Activated T-helper 2 cell treated with anti-CD3 and anti-CD28 coated beads, Interferon-gamma antibody, Interleukin-2, Interleukin-4, amounts not matched to agents 10 μg/mL and 5 μg/mL and 100 μg/mL, durations not matched to agents 14 hours and 24 hours and 36 hours (primary cell): ENCODE measurements at regions not wholly inside any gene's neighbourhood (a gene's known extent, or its start where the extent isn't known, plus 50 kb on each side); places are given as distances from the start of the nearest gene placed in this dataset.

Experiments used
- DNase-seq: peaks from one replicate; pipeline ENCODE4 v3.0.0; 2021; ENCODE audit warnings: low spot score
- H3K27ac Mint-ChIP-seq: one replicate; pipeline ENCODE4 v1.8.0; 2021; ENCODE audit warnings: mixed read lengths
- H3K27me3 Mint-ChIP-seq: one replicate; pipeline ENCODE4 v1.8.0; 2021; ENCODE audit warnings: low read depth, mixed read lengths
- H3K36me3 Mint-ChIP-seq: one replicate; pipeline ENCODE4 v1.8.0; 2021; ENCODE audit warnings: low read depth, mixed read lengths
- H3K4me1 Mint-ChIP-seq: one replicate; pipeline ENCODE4 v1.8.0; 2021; ENCODE audit warnings: low read depth, mixed read lengths
- H3K4me3 Mint-ChIP-seq: one replicate; pipeline ENCODE4 v1.8.0; 2021; ENCODE audit warnings: low read depth, mild to moderate bottlenecking, moderate library complexity, mixed read lengths
- H3K9me3 Mint-ChIP-seq: one replicate; pipeline ENCODE4 v1.8.0; 2021; ENCODE audit warnings: mixed read lengths
- intact Hi-C: fragments of 100-400 bp; cut with micrococcal nuclease; formaldehyde crosslinking; loops from one replicate; pipeline ENCODE4 v1.15.1; 2023

DNA sequence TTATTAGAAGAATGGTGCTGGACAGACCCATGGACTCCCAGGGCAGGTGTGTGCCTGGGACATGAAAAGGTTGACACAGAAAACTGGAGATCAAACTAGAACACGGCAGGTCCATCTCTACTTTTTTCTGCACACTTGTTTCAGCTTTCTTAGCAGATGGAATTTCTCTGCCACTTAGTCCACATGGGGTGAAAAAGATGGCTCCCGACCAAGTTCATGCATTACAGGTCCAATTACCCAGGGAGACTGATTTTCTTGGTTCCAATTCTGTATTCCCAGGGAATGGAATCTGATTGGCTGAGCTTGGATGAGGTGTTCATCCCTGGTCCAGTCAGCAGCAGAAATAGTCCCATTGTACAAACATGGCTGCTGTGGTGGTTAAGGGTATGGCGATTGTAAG, 238.9 kb upstream of the SRRM4 start:
- no peak for DNase-seq
- Mint-ChIP-seq H3K4me1 (no peaks in the 10 kb centered on the region), H3K36me3 (no peaks in the 10 kb centered on the region), H3K4me3 (no peak overlapping the region), H3K27ac (no peak overlapping the region), H3K9me3 (peaks cover 6% of the 10 kb centered on the region), H3K27me3 (no peaks in the 10 kb centered on the region)
- intact Hi-C loops, result no loop called here

DNA sequence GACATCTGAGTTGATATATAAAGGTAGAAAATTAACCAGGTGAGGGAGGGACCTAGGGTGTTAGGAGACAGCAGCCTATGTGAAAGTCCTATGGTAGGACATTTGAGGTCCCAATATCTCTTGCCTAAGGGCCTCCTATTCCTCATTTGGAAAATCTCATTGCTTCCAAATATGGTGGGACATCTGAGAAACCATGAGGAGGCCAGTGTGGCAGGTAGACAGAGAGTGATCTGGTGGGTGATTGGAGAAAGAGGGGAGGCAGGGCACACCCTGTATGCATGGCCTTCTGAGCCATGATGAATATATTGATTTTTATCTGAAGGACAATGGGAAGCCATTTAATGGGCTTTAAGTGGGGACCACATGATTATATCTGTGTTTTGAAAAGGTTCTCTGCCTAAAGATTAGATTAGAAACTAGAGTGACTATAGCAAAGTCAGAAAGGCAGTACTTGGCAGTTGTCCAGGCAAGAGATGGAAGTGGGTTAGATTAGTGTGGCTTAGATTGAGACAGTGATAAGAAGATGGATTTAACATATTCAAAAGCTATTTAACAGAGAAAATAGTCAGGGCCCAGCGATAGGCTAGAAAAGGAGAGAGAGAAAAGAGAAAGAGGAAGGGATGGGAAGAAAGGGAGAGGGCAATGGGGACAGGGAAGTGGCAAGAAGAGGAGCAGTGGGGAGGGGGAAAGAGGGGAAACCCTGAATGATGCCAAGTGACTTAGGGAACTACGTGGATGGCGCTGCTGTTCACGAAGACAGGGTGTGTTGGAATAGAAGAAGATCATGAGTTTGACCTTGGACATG, 237.2 kb upstream of the SRRM4 start:
- H3K9me3 Mint-ChIP-seq, result peaks cover 6% of the 10 kb centered on the region
- DNase-seq, result no peak
- H3K27me3 Mint-ChIP-seq, result no peaks in the 10 kb centered on the region
- no peaks in the 10 kb centered on the region for H3K4me1 Mint-ChIP-seq
- H3K4me3 Mint-ChIP-seq, result no peak overlapping the region
- intact Hi-C loops, result no loop called here
- no peaks in the 10 kb centered on the region for H3K36me3 Mint-ChIP-seq
- H3K27ac Mint-ChIP-seq, result no peak overlapping the region

DNA sequence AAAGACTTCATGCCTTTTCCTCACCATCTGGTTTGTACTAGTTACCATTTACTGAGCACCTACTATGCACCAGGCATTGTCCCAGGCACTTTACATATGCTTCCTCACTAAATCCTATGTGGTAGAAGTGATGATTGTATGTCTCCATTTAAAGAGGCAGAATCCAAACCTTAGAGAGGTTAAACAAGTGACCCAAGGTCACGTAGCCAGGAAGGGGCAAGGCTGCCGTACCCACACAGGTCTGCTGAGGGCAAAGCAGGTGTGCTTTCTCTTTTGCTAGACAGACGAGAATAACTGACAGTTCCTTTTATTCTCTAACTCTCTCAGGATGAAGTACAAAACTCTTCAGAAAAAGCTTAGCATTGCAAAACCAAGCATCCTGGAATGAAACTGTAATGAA, 235.2 kb upstream of the SRRM4 start:
- no peak for DNase-seq
- Mint-ChIP-seq H3K36me3 (no peaks in the 10 kb centered on the region), H3K4me3 (no peak overlapping the region), H3K27me3 (no peaks in the 10 kb centered on the region), H3K4me1 (no peaks in the 10 kb centered on the region), H3K27ac (no peak overlapping the region), H3K9me3 (peaks cover 7% of the 10 kb centered on the region)
- intact Hi-C loops, result no loop called here

DNA sequence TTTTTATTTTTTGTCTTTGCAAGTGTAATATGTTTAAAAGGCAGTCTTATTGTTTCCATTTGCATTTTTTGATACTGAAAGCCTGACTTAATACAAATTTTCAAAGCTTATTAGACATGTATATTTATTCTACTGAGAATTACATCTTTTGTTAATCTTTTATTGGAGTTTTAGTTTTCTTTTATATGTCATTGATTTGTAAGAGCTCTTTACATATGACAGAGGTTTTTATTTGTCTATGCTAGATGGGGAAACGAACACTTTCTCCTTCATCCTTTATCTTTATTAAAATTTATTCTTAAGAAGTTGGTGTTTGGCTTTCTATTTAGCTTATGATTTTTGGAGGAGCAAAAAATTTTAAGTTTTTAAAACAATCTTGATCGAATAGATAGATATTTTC, 234.4 kb upstream of the SRRM4 start:
- Mint-ChIP-seq H3K27ac (no peak overlapping the region), H3K4me1 (no peaks in the 10 kb centered on the region), H3K9me3 (peaks cover 12% of the 10 kb centered on the region), H3K36me3 (no peaks in the 10 kb centered on the region), H3K27me3 (no peaks in the 10 kb centered on the region), H3K4me3 (no peak overlapping the region)
- intact Hi-C loops, result no loop called here
- DNase-seq, result no peak

DNA sequence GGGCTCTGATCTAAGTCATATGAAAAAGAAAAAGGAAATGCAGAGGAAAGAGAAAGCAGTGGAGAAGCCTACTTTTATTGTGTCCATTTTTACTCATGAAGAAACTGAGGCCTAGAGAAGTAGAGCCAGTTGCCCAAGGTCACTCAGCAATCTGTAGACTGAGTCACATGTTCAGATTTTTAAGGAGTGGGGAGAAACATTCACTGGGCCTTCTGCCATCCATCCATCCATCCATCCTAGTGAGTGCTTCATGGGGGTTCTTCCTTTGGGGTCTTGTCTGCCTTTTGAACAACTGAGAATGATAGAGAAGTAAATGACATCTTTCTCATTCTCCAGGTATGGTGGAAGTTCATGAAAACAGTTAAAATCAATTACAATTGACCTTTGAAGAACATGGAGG, 233.6 kb upstream of the SRRM4 start:
- Mint-ChIP-seq H3K36me3 (no peaks in the 10 kb centered on the region), H3K4me3 (no peak overlapping the region), H3K4me1 (no peaks in the 10 kb centered on the region), H3K27me3 (no peaks in the 10 kb centered on the region), H3K9me3 (peaks cover 12% of the 10 kb centered on the region), H3K27ac (no peak overlapping the region)
- DNase-seq, result no peak
- intact Hi-C loops, result no loop called here

DNA sequence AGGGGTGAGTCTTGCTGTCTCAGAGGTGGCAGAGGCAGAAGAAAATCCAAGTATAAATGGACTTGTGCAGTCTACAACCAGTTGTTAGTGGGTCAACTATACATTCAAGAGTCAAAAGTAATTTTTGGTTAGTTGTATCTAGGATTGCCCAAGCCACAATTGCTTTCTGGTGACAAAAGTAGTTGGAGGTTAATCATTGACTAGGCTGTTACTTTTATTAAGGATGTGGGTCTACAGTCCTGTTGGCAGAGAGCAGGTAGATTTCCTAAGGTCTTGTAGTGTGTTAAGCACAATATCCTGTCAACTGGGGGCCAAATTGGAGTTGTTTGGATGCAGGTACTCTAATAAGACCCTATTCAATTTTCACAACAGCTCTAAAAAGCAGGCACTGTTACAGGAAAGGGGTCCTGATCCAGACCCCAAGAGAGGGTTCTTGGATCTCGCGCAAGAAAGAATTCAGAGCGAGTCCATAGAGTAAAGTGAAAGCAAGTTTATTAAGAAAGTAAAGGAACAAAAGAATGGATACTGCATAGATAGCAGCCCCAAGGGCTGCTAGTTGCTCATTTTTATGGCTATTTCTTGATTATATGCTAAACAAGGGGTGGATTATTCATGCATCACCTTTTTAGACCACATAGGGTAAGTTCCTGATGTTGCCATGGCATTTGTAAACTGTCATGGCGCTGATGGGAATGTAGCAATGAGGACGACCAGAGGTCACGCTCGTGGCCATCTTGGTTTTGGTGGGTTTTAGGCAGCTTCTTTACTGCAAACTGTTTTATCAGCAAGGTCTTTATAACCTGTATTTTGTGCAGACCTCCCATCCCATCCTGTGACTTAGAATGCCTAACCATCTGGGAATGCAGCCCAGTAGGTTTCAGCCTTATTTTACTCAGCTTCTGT, 232.6 kb upstream of the SRRM4 start:
- H3K36me3 Mint-ChIP-seq, result no peaks in the 10 kb centered on the region
- H3K4me3 Mint-ChIP-seq, result no peak overlapping the region
- H3K4me1 Mint-ChIP-seq, result no peaks in the 10 kb centered on the region
- intact Hi-C loops, result no loop called here
- H3K27me3 Mint-ChIP-seq, result no peaks in the 10 kb centered on the region
- peaks cover 7% of the 10 kb centered on the region for H3K9me3 Mint-ChIP-seq
- DNase-seq, result no peak
- H3K27ac Mint-ChIP-seq, result no peak overlapping the region

DNA sequence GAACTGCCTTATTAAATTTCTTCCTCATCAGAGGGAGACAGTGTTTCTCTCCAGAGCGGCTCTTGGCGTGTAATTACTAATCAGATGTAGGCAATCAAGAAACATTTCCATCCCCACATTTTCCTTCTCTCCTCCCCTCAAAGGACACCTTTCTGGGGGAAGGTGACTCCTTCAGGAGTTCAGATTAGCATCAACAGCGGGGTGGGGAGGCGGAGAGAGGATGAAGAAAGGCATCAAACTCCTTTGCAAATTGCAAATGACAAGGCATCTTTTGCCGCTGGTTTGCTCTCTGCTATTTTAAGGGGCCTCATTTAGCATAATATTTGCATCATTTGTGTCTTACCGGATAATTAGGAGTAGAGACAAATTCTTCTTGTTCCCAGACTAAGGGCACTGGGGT, 231.7 kb upstream of the SRRM4 start:
- Mint-ChIP-seq H3K27ac (no peak overlapping the region), H3K4me3 (no peak overlapping the region), H3K4me1 (no peaks in the 10 kb centered on the region), H3K9me3 (peaks cover 6% of the 10 kb centered on the region), H3K36me3 (no peaks in the 10 kb centered on the region), H3K27me3 (no peaks in the 10 kb centered on the region)
- DNase-seq, result no peak
- intact Hi-C loops, result no loop called here

DNA sequence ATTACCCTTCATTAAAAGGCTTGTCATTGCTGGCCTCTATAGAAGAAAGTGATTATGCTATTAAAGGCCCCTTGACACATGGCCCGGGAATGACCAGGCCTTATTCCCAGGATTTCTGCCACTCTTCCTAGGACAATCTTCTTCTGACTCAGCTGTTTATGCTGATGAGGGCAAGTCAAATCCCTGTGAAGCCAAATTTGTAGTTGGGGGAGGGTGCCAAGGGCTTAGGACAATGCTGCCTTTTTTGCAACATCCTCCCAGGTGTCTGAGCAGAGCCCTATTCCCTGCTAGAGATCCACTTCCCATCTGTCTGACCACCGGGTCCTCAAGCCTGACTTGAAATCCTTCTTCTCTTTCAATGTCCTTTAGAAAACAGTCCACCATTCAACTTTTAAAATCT, 230.7 kb upstream of the SRRM4 start:
- no peak overlapping the region for H3K4me3 Mint-ChIP-seq
- H3K27ac Mint-ChIP-seq, result no peak overlapping the region
- peaks cover 6% of the 10 kb centered on the region for H3K9me3 Mint-ChIP-seq
- no peaks in the 10 kb centered on the region for H3K4me1 Mint-ChIP-seq
- intact Hi-C loops, result no loop called here
- H3K36me3 Mint-ChIP-seq, result no peaks in the 10 kb centered on the region
- no peaks in the 10 kb centered on the region for H3K27me3 Mint-ChIP-seq
- no peak for DNase-seq

DNA sequence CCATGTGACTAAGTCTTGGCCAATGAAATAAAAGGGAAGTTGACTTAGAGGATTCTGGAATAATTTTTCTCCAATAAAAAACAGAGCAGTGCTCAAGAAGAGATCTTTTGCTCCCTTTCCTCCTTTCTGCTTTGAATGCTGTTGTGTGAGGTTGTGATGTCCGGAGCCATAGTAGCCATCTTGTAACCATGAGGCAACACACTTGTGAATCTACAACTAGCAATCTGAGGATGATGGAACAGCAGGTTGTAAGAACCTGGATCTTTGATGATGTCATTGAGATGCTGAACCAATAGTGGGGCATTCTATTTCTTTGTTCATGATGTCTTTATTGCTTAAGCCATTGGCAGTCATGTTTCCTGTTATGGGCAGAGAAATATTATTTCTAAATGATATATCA, 230.0 kb upstream of the SRRM4 start:
- Mint-ChIP-seq H3K27ac (no peak overlapping the region), H3K36me3 (no peaks in the 10 kb centered on the region), H3K4me1 (no peaks in the 10 kb centered on the region), H3K9me3 (peaks cover 6% of the 10 kb centered on the region), H3K27me3 (no peaks in the 10 kb centered on the region), H3K4me3 (no peak overlapping the region)
- intact Hi-C loops, result no loop called here
- DNase-seq, result no peak

DNA sequence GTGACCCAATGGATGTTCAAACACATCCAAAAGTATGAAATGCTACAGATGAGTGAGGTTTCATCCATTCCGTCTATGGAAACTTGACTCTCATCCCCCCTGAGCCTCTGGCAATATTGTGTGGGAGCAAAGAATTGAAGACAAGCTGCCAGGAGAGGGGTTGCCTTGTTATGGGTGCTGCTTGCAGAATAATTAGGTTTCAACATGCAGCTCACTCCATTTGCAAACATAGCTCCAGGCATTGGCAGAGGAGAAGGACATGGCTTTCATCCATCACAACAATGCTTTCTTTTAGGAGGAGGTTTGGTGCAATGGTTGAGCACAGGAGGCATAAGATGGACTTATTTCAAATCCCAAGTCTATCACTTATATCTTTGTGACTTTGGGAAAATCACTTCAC, 220.7 kb upstream of the SRRM4 start:
- intact Hi-C loops, result no loop called here
- H3K4me1 Mint-ChIP-seq, result no peaks in the 10 kb centered on the region
- no peaks in the 10 kb centered on the region for H3K36me3 Mint-ChIP-seq
- no peak for DNase-seq
- H3K27me3 Mint-ChIP-seq, result no peaks in the 10 kb centered on the region
- no peak overlapping the region for H3K4me3 Mint-ChIP-seq
- no peaks in the 10 kb centered on the region for H3K9me3 Mint-ChIP-seq
- no peak overlapping the region for H3K27ac Mint-ChIP-seq

DNA sequence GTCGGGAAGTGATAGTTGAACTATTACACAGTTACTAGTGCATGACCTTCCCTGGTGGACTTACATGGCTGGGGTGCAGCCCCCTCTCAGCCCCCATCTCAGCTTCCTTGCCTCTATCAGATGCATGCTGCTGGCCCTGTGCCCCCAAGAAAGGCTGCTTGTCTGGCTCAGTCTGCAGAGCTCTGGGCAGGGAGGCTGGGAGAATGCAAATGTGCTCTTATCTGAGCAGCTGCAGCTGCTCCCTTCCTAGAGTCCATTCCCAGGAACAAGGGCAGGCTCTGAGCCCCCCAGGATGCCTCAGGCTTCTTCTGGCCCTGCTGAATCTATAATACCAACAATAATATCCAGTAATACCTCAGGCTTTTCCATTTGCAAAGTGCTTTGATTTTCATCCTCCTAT, 218.1 kb upstream of the SRRM4 start:
- Mint-ChIP-seq H3K4me3 (no peak overlapping the region), H3K27me3 (no peaks in the 10 kb centered on the region), H3K9me3 (no peaks in the 10 kb centered on the region), H3K27ac (no peak overlapping the region), H3K4me1 (no peaks in the 10 kb centered on the region), H3K36me3 (no peaks in the 10 kb centered on the region)
- DNase-seq, result no peak
- intact Hi-C loops, result no loop called here

DNA sequence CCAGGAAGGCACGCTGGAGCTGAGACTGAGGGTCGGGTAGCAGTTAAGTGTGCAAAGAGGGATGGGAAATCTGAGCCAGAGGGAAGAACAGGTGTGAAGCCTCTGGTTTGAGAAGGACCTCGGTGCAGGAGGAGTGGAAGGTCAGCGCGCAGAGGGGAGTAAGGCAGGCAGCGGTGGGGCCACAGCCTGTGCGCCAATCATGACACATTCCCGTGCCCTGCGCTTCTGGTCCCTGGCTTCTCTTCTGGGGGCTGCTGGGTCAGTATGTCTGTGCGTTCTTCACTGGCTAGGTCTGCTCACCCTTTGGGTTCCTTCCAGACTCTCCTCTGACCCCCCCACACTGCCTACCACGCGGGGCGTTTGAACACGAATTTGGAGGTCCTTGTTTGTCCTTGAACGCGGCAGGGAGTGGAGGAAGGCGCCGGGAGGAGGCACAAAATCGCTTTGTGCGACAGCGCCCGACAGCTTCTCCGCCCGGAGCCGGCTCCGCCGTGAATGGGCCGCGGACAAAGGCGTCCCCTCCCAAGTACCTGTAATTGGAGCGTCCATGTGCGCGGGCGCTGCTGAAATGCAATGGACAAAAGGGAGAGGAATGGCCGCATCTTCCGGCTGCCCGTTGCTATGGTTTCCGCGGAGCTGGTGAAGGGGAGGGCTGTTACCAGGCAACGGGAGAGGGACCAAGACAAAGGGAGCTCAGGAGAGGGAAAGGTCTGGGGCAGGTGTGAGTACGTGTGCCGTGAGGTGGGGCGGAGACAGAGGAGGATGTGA, 207.2 kb upstream of the SRRM4 start:
- no peaks in the 10 kb centered on the region for H3K36me3 Mint-ChIP-seq
- H3K27me3 Mint-ChIP-seq, result peaks cover 2% of the 10 kb centered on the region
- no peak overlapping the region for H3K27ac Mint-ChIP-seq
- no peaks in the 10 kb centered on the region for H3K4me1 Mint-ChIP-seq
- intact Hi-C loops, result no loop called here
- H3K4me3 Mint-ChIP-seq, result no peak overlapping the region
- no peak for DNase-seq
- H3K9me3 Mint-ChIP-seq, result no peaks in the 10 kb centered on the region

DNA sequence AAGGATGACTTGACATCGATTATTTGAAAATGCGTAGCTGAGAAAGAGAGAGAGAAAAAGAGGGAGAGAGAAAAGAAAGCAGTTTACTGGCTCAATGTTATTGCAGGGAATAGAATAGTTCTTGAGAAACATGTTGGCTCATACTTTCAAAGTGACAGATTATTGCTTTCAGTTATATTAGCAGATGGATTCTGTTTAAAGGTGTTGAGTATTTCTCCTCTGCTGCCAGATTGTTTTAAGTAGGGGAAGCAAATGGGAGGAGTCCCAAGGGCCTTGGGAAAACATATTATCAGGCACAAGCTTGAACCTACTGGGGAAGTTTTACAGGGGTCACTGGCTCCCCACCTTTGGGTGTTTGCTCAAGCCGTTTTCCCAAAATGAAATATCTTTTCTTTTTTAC, 203.8 kb upstream of the SRRM4 start:
- Mint-ChIP-seq H3K27me3 (peaks cover 2% of the 10 kb centered on the region), H3K4me3 (no peak overlapping the region), H3K9me3 (no peaks in the 10 kb centered on the region), H3K36me3 (no peaks in the 10 kb centered on the region), H3K4me1 (no peaks in the 10 kb centered on the region), H3K27ac (no peak overlapping the region)
- intact Hi-C loops, result no loop called here
- no peak for DNase-seq
